HG03175 (cell line): ENCODE measurements at regions not wholly inside any gene's neighbourhood (a gene's known extent, or its start where the extent isn't known, plus 50 kb on each side); places are given as distances from the start of the nearest gene placed in this dataset.
A peak's percentile ranks its signal among the peaks of the same experiment; 100 is the strongest.

ENCODE experiments used
- ATAC-seq: cut with Tn5 transposase; IDR thresholded peaks from one replicate; pipeline ENCODE4 v1.9.1; 2021; ENCODE audit warnings: mild to moderate bottlenecking, moderate library complexity; ENCODE audit not compliant: unreplicated experiment

DNA sequence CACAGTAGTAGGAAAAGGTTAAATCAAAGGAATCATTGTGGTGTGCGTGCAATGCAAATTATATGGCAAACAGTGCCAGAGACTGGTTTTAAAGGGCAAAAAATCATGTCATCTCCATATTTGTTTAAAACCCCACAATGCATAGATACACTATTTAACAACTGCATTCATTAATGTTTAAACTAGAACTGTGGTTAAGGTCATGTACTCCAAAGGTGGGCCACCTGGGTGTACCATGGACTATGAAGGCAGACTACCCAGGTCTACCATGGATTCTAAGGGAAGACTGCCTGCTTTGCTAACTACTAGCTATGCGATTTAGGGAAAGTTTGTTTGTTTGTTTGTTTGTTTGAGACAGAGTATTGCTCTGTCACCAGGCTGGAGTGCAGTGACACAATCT is 356.3 kb downstream of the ZEB2 start:
- no peak for ATAC-seq

DNA sequence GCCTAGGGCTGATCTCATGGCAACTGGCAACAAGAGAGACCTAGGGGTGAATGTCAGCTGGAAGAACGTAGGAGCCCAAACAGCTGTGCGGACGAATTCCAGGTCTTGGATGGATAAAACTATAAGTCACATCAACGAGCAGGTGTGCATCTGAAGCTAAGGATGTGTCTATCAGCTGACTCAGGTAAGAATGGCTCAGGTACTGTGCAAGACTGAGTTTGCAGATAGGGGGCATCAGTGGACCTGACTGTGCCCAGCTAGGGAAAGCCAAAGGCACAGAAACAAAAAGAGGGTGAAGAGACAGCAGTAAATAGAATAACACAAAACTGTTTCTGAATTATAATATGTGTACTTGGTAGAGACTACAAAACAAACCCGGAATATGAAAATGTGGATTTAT is 357.3 kb downstream of the ZEB2 start:
- ATAC-seq = peak; percentile 78

DNA sequence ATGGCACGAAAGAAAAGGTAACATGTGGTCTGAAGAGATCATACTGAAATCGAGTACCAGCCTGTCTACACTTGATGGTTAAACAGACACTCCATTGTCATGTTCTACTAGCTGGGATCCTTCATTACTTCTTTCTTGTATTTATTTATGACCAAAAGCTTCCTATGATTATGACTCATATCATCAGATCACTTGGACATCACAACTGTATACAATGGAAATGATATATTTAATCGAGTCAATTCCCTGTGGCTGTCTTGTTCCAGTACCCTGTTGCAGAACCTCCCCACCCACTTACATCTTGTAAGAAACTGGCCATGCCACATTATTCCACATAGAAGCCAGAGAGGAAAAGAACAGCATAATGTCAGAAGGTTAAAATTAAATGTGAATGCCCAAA is 358.9 kb downstream of the ZEB2 start:
- ATAC-seq = no peak

DNA sequence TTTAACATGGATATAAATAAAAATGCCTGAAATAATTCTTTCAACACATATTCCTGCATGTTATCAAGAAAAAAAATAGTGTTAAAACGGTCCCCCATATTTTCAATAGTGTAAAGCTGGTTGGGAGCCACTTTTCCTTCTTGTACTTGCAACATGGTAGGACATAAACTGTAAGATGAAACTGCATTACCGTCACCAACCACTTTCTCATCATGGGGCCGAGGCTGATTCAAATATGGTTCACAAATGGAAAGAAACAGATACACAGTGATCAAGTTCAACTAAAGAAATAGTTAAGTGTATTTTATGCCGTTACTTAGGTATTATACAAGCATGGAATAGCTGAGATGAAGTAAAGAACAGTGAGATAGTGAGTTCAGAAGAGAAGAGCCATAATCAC is 360.7 kb downstream of the ZEB2 start:
- no peak for ATAC-seq

DNA sequence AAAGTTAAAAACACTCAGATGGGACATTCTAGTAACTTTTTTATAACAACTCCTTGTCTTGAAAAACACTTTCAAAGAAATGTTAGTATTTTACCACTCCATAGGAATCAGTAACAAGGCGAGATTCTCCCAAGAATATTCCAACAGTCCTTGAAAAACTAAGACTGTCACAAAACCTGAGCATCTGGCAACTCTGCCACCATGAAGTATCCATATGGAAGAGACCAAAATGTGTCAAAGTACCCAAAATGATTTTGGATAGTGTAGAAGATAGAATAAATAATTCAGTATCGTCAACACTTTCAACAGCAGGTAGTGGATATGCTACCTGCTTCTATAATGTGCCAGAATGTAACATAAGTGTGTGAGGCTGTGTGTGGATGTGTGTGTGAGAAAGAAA is 361.8 kb downstream of the ZEB2 start:
- no peak for ATAC-seq

DNA sequence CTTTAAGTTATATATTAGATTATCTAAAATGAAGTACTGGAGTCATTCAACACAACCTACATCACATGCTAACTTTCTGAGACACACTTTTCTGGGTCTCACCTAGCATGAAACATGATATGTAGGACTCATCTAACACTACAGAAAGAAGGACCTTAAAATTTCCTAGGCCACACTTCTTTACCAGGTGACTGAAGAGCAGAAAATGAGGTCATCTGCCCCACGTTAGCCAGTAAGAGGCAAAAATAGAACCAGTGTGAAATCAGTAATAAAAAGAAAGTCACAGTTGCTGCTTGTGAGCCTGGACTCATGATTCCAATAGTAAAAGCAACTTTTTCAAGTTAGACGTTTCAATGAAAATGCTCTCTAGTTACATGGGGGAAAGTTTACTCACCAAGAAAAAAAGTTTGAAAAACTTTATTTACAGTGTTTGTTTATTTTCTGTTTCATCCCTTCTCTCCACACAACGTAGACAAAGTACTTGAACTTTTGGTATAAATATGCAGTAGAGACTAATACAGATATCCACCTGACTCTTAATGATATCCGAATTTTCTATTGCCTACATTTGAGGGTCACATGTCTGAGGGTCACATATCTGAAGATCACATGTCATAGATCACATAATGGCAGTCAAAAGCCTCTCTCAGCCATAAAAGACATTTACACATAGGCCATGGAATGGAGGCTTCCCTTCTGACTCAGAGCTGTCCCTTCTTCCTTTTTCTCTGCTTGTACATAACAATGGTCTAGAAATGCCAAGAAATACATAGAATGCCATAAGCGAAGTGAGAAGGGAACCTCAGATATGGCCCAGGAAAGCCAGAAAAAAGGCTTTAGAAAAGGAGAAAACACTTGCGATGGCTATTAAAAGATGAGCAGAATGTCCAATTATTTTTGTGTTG is 362.9 kb downstream of the ZEB2 start:
- peak; percentile 41 for ATAC-seq

DNA sequence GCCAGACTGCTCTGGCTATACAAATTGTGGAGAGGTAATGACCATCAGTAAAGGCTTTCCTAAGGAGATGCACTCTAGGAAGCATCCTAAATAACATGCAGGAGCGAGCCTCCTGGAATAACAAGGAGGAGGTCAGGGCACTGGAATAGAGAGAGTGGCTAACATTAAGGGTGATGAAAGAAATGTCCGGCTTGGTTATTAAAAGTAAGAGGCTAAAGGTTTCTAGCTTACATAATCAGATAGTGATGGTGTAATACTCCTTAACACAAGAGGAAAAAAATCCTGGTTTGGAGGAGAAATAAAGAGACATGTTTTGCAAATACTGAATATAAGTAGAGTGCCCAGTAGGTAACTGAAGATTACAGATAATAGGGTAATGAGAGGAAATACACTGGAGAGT is 365.7 kb downstream of the ZEB2 start:
- ATAC-seq = no peak

DNA sequence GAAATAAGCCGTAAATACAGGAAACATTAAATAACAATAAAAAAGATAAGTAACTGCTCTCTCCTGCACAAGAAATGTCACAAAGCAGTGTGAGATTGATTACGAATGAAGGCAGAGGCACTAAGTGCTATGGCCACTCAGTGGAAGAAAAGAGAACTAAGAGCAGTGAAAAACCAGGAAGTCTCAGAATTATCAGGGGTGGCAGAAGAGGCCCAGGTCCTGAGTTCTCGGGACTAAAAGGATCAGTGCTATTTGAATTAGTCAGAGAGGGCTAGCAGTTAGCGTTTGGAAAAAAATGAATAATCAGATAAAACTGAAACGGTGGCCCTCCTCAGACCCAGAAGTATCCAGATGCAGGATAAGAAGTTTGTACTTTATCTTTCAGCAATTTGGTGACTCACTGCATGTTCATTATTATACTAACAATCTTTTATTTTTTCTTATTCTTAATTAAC is 367.1 kb downstream of the ZEB2 start:
- peak; percentile 62 for ATAC-seq

DNA sequence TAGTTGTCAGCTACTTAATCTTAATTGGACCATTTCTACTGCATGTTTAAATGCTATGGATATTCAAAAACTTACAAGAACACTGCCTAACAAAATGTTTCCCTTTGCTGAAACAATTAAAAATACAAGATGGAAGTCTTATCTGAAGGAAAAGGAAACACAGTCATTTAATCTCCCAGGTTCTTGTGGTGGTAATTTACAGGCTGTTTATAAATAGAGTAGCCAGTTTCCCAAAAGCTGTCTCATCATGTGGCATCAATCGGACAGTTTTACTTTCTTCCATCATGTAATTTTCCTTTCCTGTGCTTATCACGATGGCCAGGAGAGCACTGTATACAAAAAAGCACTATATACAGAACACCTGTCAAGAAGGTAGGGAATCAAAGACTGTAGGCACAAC is 368.1 kb downstream of the ZEB2 start:
- no peak for ATAC-seq

DNA sequence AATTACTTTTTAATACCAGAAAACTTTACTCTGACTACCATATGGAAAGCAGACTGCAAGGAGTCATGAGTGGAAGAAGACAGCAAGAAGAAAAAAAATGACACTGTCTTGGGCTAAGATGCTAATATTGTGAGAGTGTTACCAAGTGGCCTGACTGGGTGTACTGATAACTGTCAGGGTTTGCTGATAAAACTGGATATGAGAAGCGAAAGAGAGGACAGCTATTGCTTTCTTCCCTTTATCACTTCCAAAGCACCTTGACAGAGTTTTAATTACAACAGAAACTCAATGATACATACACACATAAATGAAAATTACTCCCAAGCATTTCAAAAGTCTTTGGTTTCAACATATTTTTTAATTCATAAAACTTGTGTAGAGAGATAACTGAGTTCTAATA is 368.5 kb downstream of the ZEB2 start:
- no peak for ATAC-seq

DNA sequence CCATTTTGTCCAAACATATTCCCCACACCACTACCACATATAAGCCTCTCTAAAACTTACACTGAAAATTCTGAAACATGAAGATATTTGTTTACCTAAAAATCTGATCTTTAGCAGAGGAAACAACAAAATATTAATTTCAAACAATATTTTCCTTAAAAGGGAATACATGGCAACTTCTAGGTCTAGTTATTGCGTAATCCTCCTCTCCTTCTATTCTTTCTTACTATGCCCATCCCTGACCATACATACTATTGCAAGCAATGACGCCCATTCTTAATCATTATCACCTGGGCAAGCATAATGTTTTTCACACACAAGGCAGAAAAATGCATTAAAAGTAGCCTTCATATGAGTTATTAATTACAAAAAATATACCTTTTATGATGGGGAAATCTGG is 372.6 kb downstream of the ZEB2 start:
- ATAC-seq = no peak

DNA sequence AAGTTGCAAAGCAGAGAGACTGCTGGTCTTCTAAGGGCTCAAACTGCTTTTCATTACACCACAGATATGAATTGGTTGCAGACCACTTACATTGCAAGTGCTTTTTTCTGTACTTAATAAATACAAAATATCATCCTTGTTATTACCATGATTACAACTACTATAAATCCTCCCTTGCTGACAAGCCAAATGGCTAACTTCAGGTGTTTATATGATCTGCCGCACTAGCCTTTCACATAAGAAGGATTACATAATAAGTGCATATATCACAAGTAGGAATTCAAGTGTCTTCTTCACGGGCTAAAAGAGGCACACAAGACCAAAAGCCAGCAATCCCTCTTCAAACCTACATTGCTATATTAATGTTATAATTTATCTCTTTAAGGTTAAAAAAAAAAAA is 373.0 kb downstream of the ZEB2 start:
- ATAC-seq = no peak

DNA sequence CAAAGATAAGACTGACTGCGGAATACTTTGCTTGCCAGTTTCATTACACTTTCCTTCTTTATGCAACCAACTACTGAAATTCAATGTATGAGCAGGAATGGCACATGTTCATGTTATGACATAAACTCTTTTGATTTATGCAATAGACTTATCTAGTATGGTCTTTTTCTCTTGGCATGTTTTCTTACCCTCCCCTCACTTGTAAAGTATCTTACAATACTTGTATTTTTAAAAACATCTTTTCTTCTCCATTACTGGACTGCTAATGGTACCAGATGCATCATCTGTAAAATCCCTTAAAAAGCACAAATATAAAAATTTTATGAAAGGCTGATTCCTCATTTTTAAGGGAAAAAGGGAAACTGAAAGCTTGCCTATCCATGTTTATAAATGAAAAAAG is 373.8 kb downstream of the ZEB2 start:
- ATAC-seq = no peak

DNA sequence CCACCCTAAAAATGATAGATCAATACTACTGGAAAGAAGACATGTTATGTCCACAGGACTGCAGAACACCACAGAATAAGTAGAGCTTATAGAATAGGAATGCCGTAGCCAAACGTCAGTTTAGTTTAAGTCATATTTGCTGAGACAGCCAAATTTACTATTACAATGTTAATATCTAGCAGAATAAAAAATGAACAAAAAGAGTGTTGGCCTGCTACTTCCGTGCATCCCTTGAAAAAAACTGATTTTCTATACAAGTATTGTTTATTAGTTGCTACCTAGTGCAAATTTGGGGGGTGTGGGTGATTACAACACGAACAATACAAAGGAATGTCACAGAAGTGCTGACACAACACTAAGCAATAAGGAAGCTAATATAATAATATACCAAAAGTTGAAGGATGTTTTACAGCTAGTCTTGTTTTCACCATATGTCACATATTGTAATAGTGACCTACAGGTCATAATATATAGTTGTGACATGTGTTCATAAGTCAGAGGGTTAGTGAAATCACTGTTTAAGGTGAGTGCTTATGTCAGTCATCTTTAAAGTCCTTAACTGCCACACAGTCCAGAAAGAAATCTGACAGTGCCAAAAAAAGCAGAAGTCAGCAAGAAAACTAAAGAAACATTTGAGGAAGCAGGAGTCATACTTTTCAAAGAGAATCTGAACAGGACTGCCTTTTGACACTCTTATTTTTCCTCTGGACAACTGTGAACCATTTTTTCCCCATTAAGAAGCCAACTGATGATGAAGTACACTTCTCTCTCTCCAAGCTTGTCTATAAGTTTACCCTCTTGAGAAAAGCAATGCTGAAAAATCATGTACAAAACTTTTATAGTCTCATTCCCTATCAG is 376.4 kb downstream of the ZEB2 start:
- ATAC-seq = no peak

DNA sequence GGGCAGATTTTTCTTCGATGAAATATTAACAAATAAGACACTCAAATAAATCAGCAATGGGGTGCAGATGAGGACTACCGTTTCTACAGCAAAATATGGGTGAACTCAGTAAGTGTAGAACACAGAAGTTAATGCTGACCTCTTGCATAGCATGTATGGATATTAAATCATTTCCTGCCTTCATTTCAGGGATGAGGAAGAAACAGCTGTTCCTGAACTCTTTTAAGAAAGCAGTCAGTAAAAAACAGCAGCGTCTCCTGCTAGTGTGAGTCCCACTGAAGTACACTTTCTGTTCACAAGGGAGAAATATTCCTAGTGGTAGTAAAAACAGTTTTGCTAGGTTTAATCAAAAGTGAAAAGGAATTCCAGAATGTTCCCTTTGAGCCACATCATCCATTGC is 379.0 kb downstream of the ZEB2 start:
- no peak for ATAC-seq

DNA sequence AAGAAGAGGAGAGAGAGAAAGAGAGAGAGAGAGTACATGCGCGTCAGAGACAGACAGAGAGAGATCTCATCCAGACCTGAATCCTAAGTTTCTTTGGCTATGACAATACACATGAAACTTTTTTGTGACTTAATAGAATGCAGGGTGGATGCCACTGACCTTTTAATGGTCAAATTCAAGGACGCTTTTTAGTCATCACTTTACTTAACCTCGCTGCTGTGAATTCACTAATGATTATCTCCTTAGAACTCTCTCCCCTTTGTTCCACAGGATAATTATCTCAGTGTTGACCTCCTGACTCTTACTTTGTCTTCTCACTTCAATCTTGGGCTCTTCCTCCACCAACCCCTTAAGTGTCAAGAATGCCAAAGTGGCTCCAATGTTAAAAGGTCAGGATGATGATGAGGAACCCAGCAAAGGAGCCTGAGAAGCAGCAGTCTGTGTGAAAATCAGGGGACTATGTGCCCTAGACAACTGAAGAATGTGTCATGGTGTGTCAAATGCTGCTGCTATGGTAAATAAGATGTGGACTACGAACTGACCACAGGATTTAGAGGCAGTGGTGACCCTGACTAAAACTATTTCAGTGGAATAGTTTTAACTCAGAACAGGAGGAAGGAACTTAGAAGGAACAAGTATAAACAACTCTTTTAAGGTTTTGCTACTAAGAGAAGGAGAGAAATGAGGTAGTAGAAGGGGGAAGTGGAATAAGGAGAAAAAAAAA is 382.1 kb downstream of the ZEB2 start:
- no peak for ATAC-seq

DNA sequence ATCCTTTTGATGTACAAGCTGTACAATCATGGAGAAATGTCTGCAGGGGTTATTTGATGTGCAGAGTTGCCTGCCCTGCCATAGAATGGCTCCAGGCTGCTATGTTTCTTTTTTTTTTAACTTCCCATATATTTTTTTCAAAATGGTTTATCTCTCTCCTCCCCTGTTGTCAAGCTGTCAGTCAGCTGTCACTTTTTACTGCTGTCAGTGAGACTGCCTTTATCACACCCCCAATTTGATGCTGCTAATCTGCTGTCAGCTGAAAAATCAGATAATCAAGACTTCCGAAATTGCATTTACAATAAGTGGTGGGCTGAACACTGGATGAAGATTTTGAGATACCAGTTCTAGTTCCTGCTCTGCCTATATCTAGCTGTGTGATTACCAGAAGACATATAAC is 382.6 kb downstream of the ZEB2 start:
- no peak for ATAC-seq

DNA sequence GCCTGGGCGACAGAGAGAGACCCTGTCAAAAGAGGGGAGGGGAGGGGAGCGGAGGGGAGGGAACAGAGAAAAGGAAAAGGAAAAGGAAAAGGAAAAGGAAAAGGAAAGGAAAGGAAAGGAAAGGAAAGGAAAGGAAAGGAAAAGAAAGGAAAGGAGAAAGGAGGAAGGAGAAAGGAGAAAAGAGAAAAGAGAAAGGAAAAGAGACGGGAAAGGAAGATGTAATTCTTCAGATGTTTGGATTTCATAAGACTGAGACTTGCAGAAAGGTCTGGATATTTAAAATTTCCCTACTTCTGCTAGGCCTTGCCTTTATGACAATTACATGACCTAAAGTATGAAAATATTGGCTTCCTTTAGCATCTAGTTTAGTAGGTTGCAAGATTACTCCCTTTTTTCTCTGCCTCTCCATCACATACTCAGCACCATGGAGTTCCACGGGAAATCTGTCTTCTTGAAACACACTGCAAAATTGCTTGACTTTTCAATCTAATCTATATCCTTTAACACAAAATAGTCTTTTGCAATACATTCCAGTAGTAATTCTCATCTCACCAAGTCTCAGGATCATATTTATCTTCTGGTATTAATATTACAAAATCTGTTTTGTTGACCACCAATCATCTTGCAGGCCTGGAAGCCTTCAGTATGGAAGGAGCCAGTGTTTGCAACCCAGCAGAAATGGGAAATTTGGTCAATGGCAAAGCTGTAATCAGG is 383.5 kb downstream of the ZEB2 start:
- ATAC-seq = no peak

DNA sequence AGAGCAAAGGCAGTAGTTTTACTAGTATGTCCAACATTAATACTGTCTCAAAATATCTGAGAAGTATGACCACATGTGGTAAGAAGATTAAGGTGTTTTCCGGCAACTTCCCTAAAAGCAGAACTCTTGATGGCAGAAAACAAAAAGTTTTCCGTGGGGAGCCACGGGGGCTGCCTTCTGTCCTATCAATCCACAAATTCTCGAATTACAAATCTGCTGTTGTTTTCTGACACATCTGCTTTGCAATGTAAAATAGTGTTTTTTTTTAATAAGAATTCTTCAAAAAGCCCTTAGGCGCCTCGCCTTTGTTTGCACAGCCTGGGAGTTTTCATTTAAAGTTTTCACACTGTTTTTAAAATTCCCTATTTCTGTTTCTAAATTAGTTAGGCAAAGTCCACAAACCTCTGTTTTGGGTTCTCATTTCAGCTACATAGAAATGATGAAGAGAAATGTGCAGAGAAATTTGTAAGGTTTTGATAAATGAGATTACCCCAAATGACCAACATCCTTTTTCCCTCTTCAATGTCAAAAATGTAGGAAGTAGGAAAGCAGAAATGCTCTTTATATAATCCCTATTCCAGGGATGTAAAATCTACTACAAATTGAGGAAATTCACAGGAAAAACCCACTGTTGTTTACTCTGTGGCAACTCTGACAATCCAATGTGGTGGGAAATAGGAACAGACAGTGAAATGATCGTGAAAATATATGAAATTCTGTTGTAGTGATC is 385.8 kb downstream of the ZEB2 start:
- ATAC-seq = no peak

DNA sequence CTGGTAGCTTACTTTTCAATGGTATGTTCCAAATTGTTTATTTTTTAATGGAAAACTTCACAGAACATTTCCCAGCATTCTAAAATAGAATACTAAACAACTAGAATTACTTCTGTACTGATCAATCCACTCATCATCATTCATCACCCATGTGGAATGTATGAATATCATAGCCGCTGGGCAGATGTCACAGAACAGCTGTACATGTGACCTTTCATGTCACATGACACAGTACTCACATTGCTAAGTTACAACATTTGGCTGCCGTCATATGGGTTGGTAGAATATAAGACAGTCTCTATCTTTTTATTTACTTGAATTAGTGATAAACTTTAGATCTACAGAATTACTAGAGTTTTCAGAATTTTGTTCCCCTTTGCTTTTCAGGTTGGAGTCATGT is 387.6 kb downstream of the ZEB2 start:
- no peak for ATAC-seq
